HepG2 (cell line): ENCODE measurements at regions not wholly inside any gene's neighbourhood (a gene's known extent, or its start where the extent isn't known, plus 50 kb on each side); places are given as distances from the start of the nearest gene placed in this dataset.
"Not testable (repeated sequence)": the region's sequence is repeated elsewhere in the genome, so short reads cannot be mapped to it uniquely, and the experiment has no call there.

ENCODE experiments used
- ATAC-seq: fragments of 200-7000 bp; cut with Tn5 transposase; 3 replicates; pipeline ENCODE4 v1.9.1; 2020; ENCODE audit warnings: mild to moderate bottlenecking, moderate library complexity
- BruUV-seq: library from RNA; stranded (reverse); fragments of 400-500 nt; replicated peaks from 2 replicates; lab custom pipeline; 2021; lab: Mats Ljungman, UMichigan
- CTCF ChIA-PET: fragments of 300-600 bp; formaldehyde crosslinking; extraction: SDS; loops from one replicate; lab custom pipeline; 2021; ENCODE audit warnings: low total read pairs, inconsistent platforms, low intra/inter-chr PET ratio; lab: Yijun Ruan, JAX
- POLR2A ChIA-PET: fragments of 350-600 bp; sonication (Branson Sonifier 250); formaldehyde crosslinking; loops from one replicate; lab custom pipeline; 2020; ENCODE audit warnings: antibody characterized with exemption, inconsistent platforms; lab: Yijun Ruan, JAX
- DNase-seq: peaks from one replicate; pipeline ENCODE4 v3.0.0-alpha.2; 2015; ENCODE audit warnings: low spot score
- FAIRE-seq: peaks from 3 replicates; lab custom pipeline; 2011; peaks lifted over from hg19 to GRCh38; lab: Jason Lieb, UNC
- H2AFZ ChIP-seq: one replicate; pipeline ENCODE4 v1.6.1; 2011; ENCODE audit warnings: low read length, inconsistent platforms
- H3K27ac ChIP-seq: fragments of 300-600 bp; 3 replicates; pipeline ENCODE4 v1.8.0; 2011; ENCODE audit warnings: mixed run types, mild to moderate bottlenecking, mixed read lengths, low read length, inconsistent platforms; ENCODE audit not compliant: insufficient read depth; ENCODE audit errors: extremely low read length
- H3K27me3 ChIP-seq, 2 experiments: fragments of 200-600 bp in 1 of 2; 2 replicates in 1 of 2; 3 replicates in 1 of 2; pipeline versions ENCODE4 v1.6.0 to v1.8.0; 2011; ENCODE audit warnings: low read length in 2 of 2, mild to moderate bottlenecking in 2 of 2, moderate library complexity in 2 of 2, inconsistent platforms in 1 of 2; ENCODE audit not compliant: insufficient read depth in 2 of 2, control insufficient read depth in 1 of 2
- H3K36me3 ChIP-seq, 2 experiments: fragments of 200-600 bp in 1 of 2; replicated peaks in 1 of 2; 2 replicates in 1 of 2; 3 replicates in 1 of 2; pipeline versions ENCODE4 v1.5.1 to v1.8.0; 2011; ENCODE audit warnings: low read length in 2 of 2, inconsistent platforms in 1 of 2; ENCODE audit not compliant: insufficient read depth in 2 of 2, control insufficient read depth in 1 of 2
- H3K4me1 ChIP-seq: 2 replicates; pipeline ENCODE4 v1.5.1; 2012; ENCODE audit warnings: low read length, inconsistent platforms; ENCODE audit not compliant: insufficient read depth
- H3K4me2 ChIP-seq: 2 replicates; pipeline ENCODE4 v1.6.0; 2011; ENCODE audit warnings: low read depth, low read length, inconsistent platforms
- H3K4me3 ChIP-seq, 3 experiments: fragments of 200-600 bp in 1 of 3; sonication (generic), shearing (Covaris generic) in 1 of 3; replicated peaks in 1 of 3; 2 replicates each; pipeline ENCODE4 v1.5.1; 2011 to 2016; ENCODE audit warnings: low read length in 3 of 3, inconsistent platforms in 2 of 3, low read depth in 2 of 3, mild to moderate bottlenecking in 2 of 3, control low read depth in 1 of 3, mixed read lengths in 1 of 3; ENCODE audit not compliant: insufficient read depth in 1 of 3
- H3K79me2 ChIP-seq: one replicate; pipeline ENCODE4 v1.6.1; 2011; ENCODE audit warnings: low read length, inconsistent platforms; ENCODE audit not compliant: insufficient read depth
- H3K9ac ChIP-seq: 2 replicates; pipeline ENCODE4 v1.6.0; 2011; ENCODE audit warnings: mild to moderate bottlenecking, low read depth, low read length, inconsistent platforms; ENCODE audit not compliant: insufficient read depth
- H3K9me3 ChIP-seq: 2 replicates; pipeline ENCODE4 v1.5.1; 2012; ENCODE audit warnings: mild to moderate bottlenecking, low read length
- H4K20me1 ChIP-seq: 2 replicates; pipeline ENCODE4 v1.6.0; 2011; ENCODE audit warnings: inconsistent platforms, mild to moderate bottlenecking, low read length, moderate library complexity; ENCODE audit not compliant: insufficient read depth
- BRD4 ChIP-seq: sonication (generic); formaldehyde crosslinking; IDR thresholded peaks from 2 replicates; pipeline ENCODE4 v1.4.0; 2020; ENCODE audit warnings: missing genetic modification reagents
- CEBPB ChIP-seq: IDR thresholded peaks from 2 replicates; pipeline ENCODE4 v1.6.1; 2011; ENCODE audit warnings: low read depth, low read length, improper control_type of control experiment, borderline replicate concordance
- HNF4A ChIP-seq: sonication (generic); formaldehyde crosslinking; IDR thresholded peaks from 2 replicates; pipeline ENCODE4 v1.4.0; 2020; ENCODE audit warnings: missing genetic modification reagents
- TAF15 ChIP-seq: fragments of 200-400 bp; formaldehyde crosslinking; IDR thresholded peaks from one replicate; pipeline ENCODE4 v1.6.1; 2018; ENCODE audit warnings: mild to moderate bottlenecking, low read depth, low read length; ENCODE audit not compliant: poor library complexity, severe bottlenecking
- WGBS: methylation state at CpG from one replicate; pipeline ENCODE4 v1.1.6; 2017; ENCODE audit warnings: low lambda C conversion rate; 5-methylcytosine and 5-hydroxymethylcytosine counted together
- in situ Hi-C: cut with HindIII; loops from 2 replicates; pipeline ENCODE4 v1.10.0; 2017; ENCODE audit warnings: low pct_unique_long_range_greater_than_20kb; ENCODE audit not compliant: extremely low pct_ligation_motif_present
- intact Hi-C: fragments of 100-400 bp; cut with micrococcal nuclease; formaldehyde crosslinking; loops from one replicate; pipeline ENCODE4 v1.10.0; 2022; ENCODE audit not compliant: unreplicated experiment

DNA sequence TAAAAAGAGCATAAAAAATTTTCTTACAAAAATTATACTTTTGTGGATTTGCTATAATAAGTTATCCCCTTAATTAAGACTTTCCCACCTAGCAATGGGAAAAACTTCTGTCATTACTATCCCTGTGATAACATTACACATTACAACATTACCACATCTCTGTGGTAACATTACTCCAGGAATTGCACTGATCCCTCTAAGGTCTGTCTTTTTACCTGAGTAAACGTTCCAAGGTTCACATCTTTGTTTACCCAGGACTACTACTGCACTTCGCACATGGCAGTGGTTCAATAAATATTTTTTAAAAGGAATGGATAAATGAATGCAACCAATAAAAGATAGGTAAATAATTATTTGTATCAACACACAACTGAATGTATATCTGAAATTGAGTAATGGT lies 92.4 kb upstream of the NOX4 start:
- H4K20me1 ChIP-seq: no peaks in the 10 kb centered on the region
- H3K4me3 ChIP-seq: no peak overlapping the region
- H3K27me3 ChIP-seq: no peaks in the 10 kb centered on the region
- H3K36me3 ChIP-seq: no peaks in the 10 kb centered on the region
- BruUV-seq: no TSS peak
- no peak for TF ChIP-seq BRD4 (CRISPR knock-in tag)
- TF ChIP-seq CEBPB: 0 out of 2 replicates have a peak, but pooled peaks have one; percentile 15
- no peak for TF ChIP-seq TAF15
- TF ChIP-seq HNF4A (CRISPR knock-in tag): peak; percentile 35; the same call in 1 of the 2 replicates
- in situ Hi-C loops (no loop called here), intact Hi-C loops (no loop called here)
- peak; percentile 12 for DNase-seq
- no peak overlapping the region for H2AFZ ChIP-seq
- H3K79me2 ChIP-seq: no peaks in the 10 kb centered on the region
- CTCF ChIA-PET: no interaction called here
- no peak overlapping the region for H3K9ac ChIP-seq
- H3K27ac ChIP-seq: no peak overlapping the region
- H3K4me1 ChIP-seq: no peaks in the 10 kb centered on the region
- no peak for FAIRE-seq
- H3K4me2 ChIP-seq: no peak overlapping the region
- 0% methylated on average over 2 of the region's 2 CpGs for WGBS
- POLR2A ChIA-PET: no interaction called here
- no peaks in the 10 kb centered on the region for H3K9me3 ChIP-seq
- peak; percentile 50; the same call in 2 of the 3 replicates for ATAC-seq

- H3K9me3 ChIP-seq, H2AFZ ChIP-seq, H3K4me2 ChIP-seq, intact Hi-C loops, H3K4me1 ChIP-seq, H3K9ac ChIP-seq, H3K79me2 ChIP-seq, H3K36me3 ChIP-seq, H3K27ac ChIP-seq, BruUV-seq, ATAC-seq, CTCF ChIA-PET, DNase-seq, H3K27me3 ChIP-seq, FAIRE-seq, in situ Hi-C loops, POLR2A ChIA-PET, H4K20me1 ChIP-seq, H3K4me3 ChIP-seq: not testable (repeated sequence)
- WGBS: 77% methylated on average over 3 of the region's 3 CpGs
Observed at GRCh38 chr11:89585046-89585445, 93.9 kb upstream of the NOX4 start.

DNA sequence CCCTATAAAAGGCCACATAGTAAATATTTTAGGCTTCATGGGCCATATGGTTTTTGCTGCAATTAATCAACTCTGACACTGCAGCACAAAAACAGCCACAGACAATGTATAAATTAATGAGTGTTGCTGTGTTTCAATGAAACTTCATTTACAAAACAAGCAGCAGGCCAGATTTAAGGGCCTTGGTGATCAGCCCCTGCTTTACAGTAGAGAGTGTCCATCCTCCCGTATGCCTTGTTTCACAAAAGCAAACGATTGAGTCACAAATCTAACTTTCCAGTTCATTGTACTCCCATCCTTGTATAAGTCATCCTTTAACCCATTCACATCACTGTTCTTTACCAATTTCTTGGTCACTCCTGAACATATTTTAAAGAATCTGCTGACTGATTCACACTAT lies 94.3 kb upstream of the NOX4 start:
- H3K4me2 ChIP-seq, DNase-seq, H3K27me3 ChIP-seq, intact Hi-C loops, H4K20me1 ChIP-seq, H3K9me3 ChIP-seq, BruUV-seq, CTCF ChIA-PET, H3K36me3 ChIP-seq, H3K4me1 ChIP-seq, H3K27ac ChIP-seq, ATAC-seq, FAIRE-seq, POLR2A ChIA-PET, H3K79me2 ChIP-seq, H3K9ac ChIP-seq, in situ Hi-C loops, H2AFZ ChIP-seq, H3K4me3 ChIP-seq: not testable (repeated sequence)
- 0% methylated on average over 2 of the region's 2 CpGs for WGBS

DNA sequence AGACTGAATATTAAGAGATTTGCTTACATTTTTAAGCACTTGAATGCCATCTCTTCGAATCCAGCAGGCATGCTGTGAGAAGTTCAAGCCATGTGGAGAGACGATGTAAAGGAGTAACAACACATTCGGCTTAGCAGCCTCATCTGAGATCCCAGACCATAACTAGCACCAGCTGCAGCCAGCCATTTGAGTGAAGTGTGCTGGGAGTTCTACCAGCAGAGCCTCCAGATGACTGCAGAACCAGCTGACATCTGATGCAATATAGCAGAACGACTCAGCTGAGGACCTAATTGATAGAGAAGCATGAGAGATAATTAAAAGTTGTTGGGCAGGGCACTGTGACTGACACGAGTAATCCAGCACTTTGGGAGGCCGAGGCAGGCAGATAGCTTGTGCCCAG lies 98.2 kb upstream of the NOX4 start:
- H3K27ac ChIP-seq, H3K27me3 ChIP-seq, H3K4me1 ChIP-seq, DNase-seq, CTCF ChIA-PET, FAIRE-seq, intact Hi-C loops, H3K4me3 ChIP-seq, H3K9me3 ChIP-seq, H3K79me2 ChIP-seq, H4K20me1 ChIP-seq, H3K9ac ChIP-seq, H3K4me2 ChIP-seq, BruUV-seq, ATAC-seq, POLR2A ChIA-PET, H3K36me3 ChIP-seq, in situ Hi-C loops, H2AFZ ChIP-seq: not testable (repeated sequence)
- WGBS: 21% methylated on average over 5 of the region's 6 CpGs
